PC-3 (cell line): ENCODE measurements at regions not wholly inside any gene's neighbourhood (a gene's known extent, or its start where the extent isn't known, plus 50 kb on each side); places are given as distances from the start of the nearest gene placed in this dataset.

Experiments used
- ATAC-seq: fragments of 200-7000 bp; cut with Tn5 transposase; 2 replicates; pipeline ENCODE4 v1.9.1; 2020; ENCODE audit warnings: mild to moderate bottlenecking, moderate library complexity
- BruUV-seq: library from RNA; stranded (reverse); fragments of 400-500 nt; replicated peaks from 2 replicates; lab custom pipeline; 2021; lab: Mats Ljungman, UMichigan
- CTCF ChIA-PET: fragments of 300-600 bp; sonication (Branson Sonifier 250); formaldehyde crosslinking; loops from one replicate; lab custom pipeline; 2022; ENCODE audit warnings: antibody characterized with exemption; lab: Charles Lee
- POLR2A ChIA-PET: fragments of 300-600 bp; sonication (Branson Sonifier 250); formaldehyde crosslinking; loops from one replicate; lab custom pipeline; 2022; ENCODE audit warnings: antibody characterized with exemption; ENCODE audit not compliant: unreplicated experiment; lab: Charles Lee
- DNase-seq: peaks from one replicate; pipeline ENCODE4 v3.0.0-alpha.2; 2015
- H2AFZ ChIP-seq: fragments of 300-600 bp; sonication (generic); 2 replicates; pipeline ENCODE4 v1.6.0; 2016; ENCODE audit warnings: antibody characterized with exemption, low read length
- H3F3A ChIP-seq: fragments of 300-600 bp; sonication (generic); one replicate; pipeline ENCODE4 v1.6.0; 2017; ENCODE audit warnings: antibody characterized with exemption, low read length, control low read depth, mild to moderate bottlenecking; ENCODE audit not compliant: unreplicated experiment
- H3K27ac ChIP-seq: fragments of 300-600 bp; sonication (generic); 2 replicates; pipeline ENCODE4 v1.5.1; 2016; ENCODE audit warnings: mild to moderate bottlenecking, low read length
- H3K27me3 ChIP-seq: fragments of 300-600 bp; sonication (generic); 2 replicates; pipeline ENCODE4 v1.6.1; 2016; ENCODE audit warnings: low read length, mixed read lengths
- H3K36me3 ChIP-seq: fragments of 300-600 bp; sonication (generic); 2 replicates; pipeline ENCODE4 v1.6.1; 2016; ENCODE audit warnings: low read depth, mixed run types, low read length, mixed read lengths
- H3K4me1 ChIP-seq: fragments of 300-600 bp; sonication (generic); 2 replicates; pipeline ENCODE4 v1.5.1; 2016; ENCODE audit warnings: low read length; ENCODE audit not compliant: insufficient read depth
- H3K4me2 ChIP-seq: fragments of 300-600 bp; sonication (generic); 2 replicates; pipeline ENCODE4 v1.6.0; 2016; ENCODE audit warnings: low read length
- H3K4me3 ChIP-seq: fragments of 300-600 bp; sonication (generic); 2 replicates; pipeline ENCODE4 v1.5.1; 2016; ENCODE audit warnings: mild to moderate bottlenecking, low read length, mixed read lengths
- H3K79me2 ChIP-seq: fragments of 300-600 bp; sonication (generic); 2 replicates; pipeline ENCODE4 v1.6.1; 2017; ENCODE audit warnings: low read length, mixed read lengths
- H3K9ac ChIP-seq: fragments of 300-600 bp; sonication (generic); 2 replicates; pipeline ENCODE4 v1.6.0; 2016; ENCODE audit warnings: mild to moderate bottlenecking, low read length
- H3K9me2 ChIP-seq: fragments of 300-600 bp; sonication (generic); replicated peaks from 2 replicates; pipeline ENCODE4 v1.6.1; 2016; ENCODE audit warnings: mixed run types, low read length, mixed read lengths
- H3K9me3 ChIP-seq: fragments of 300-600 bp; sonication (generic); 2 replicates; pipeline ENCODE4 v1.6.1; 2016; ENCODE audit warnings: low read length, mixed read lengths
- H4K20me1 ChIP-seq: fragments of 300-600 bp; sonication (generic); 2 replicates; pipeline ENCODE4 v1.6.1; 2016; ENCODE audit warnings: low read length, mixed read lengths
- EZH2 ChIP-seq: fragments of 300-600 bp; sonication (generic); IDR thresholded peaks from one replicate; pipeline ENCODE4 v1.6.1; 2017; ENCODE audit warnings: antibody characterized with exemption, mild to moderate bottlenecking, low read length; ENCODE audit not compliant: unreplicated experiment
- EZH2phosphoT487 ChIP-seq: fragments of 300-600 bp; sonication (generic); IDR thresholded peaks from 2 replicates; pipeline ENCODE4 v1.6.1; 2018; ENCODE audit warnings: mild to moderate bottlenecking, antibody characterized with exemption, low read length, borderline replicate concordance
- intact Hi-C: fragments of 100-400 bp; cut with micrococcal nuclease; formaldehyde crosslinking; loops from 2 replicates; pipeline ENCODE4 v1.9.0; 2023
- TF ChIP-seq, protein P1 (sequence below): fragments of 300-600 bp; sonication (generic); conservative IDR thresholded peaks from 2 replicates; pipeline ENCODE4 v1.5.1; 2017; ENCODE audit warnings: antibody characterized with exemption, low read depth, mild to moderate bottlenecking, low read length

DNA sequence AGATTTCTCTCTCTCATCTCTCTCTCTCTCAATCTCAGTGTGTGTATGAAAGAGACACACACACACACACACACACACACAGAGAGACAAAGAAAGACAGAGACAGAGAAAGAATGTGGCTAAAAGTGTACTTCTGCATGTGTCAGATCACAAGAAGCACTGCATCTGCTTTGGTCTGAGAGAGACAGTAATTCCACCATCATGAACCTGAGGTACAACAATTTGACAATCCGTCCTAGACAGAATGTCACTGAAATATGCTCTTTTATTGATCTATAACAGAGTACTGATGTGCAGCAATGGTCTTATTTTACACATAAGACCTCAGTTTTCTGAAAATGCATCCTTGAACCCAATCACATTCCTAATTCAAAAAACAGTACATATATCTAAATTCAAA lies 576.2 kb upstream of the SMIM31 start:
- Histone ChIP-seq H3K27me3 (no peaks in the 10 kb centered on the region), H3F3A (no peaks in the 10 kb centered on the region), H3K36me3 (no peaks in the 10 kb centered on the region), H3K79me2 (no peaks in the 10 kb centered on the region), H3K9me2 (no peaks in the 10 kb centered on the region), H4K20me1 (no peaks in the 10 kb centered on the region), H3K9me3 (no peaks in the 10 kb centered on the region), H3K4me2 (no peak overlapping the region), H2AFZ (no peak overlapping the region), H3K9ac (no peak overlapping the region), H3K27ac (no peak overlapping the region), H3K4me1 (no peaks in the 10 kb centered on the region), H3K4me3 (no peak overlapping the region)
- no peak for DNase-seq
- CTCF ChIA-PET: no interaction called here
- POLR2A ChIA-PET: no interaction called here
- intact Hi-C loops: no loop called here
- no TSS peak for BruUV-seq
- TF ChIP-seq EZH2 (no peak), EZH2phosphoT487 (no peak)
- TF ChIP-seq, protein P1, sequence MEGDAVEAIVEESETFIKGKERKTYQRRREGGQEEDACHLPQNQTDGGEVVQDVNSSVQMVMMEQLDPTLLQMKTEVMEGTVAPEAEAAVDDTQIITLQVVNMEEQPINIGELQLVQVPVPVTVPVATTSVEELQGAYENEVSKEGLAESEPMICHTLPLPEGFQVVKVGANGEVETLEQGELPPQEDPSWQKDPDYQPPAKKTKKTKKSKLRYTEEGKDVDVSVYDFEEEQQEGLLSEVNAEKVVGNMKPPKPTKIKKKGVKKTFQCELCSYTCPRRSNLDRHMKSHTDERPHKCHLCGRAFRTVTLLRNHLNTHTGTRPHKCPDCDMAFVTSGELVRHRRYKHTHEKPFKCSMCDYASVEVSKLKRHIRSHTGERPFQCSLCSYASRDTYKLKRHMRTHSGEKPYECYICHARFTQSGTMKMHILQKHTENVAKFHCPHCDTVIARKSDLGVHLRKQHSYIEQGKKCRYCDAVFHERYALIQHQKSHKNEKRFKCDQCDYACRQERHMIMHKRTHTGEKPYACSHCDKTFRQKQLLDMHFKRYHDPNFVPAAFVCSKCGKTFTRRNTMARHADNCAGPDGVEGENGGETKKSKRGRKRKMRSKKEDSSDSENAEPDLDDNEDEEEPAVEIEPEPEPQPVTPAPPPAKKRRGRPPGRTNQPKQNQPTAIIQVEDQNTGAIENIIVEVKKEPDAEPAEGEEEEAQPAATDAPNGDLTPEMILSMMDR: no peak
- ATAC-seq: no peak

DNA sequence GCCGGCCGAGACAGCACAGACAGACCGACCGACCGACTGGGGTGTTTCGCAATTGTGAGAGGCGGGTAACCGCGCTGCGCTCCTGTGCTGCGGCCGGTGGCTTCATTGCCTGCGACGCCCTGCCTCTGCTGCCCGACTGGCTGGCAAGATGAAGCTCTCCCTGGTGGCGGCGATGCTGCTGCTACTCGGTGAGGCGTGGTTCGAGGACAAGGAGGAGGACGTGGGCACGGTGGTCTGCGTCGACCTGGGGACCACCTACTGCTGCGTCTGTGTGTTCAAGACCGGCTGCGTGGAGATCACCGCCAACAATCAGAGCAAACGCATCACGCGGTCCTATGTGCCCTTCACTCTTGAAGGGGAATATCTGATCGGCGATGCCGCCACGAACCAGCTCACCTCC lies 565.7 kb upstream of the SMIM31 start:
- Histone ChIP-seq H3K27ac (no peak overlapping the region), H3K9me2 (no peaks in the 10 kb centered on the region), H3K4me3 (no peak overlapping the region), H3K4me1 (no peaks in the 10 kb centered on the region), H3F3A (no peaks in the 10 kb centered on the region), H3K4me2 (no peak overlapping the region), H3K27me3 (no peaks in the 10 kb centered on the region), H3K36me3 (no peaks in the 10 kb centered on the region), H3K9ac (no peak overlapping the region), H4K20me1 (no peaks in the 10 kb centered on the region), H2AFZ (no peak overlapping the region), H3K9me3 (no peaks in the 10 kb centered on the region), H3K79me2 (no peaks in the 10 kb centered on the region)
- TF ChIP-seq EZH2: no peak
- no peak for TF ChIP-seq EZH2phosphoT487
- TF ChIP-seq, protein P1: no peak
- ATAC-seq: no peak
- BruUV-seq: no TSS peak
- POLR2A ChIA-PET: no interaction called here
- CTCF ChIA-PET: no interaction called here
- intact Hi-C loops: no loop called here
- DNase-seq: no peak

DNA sequence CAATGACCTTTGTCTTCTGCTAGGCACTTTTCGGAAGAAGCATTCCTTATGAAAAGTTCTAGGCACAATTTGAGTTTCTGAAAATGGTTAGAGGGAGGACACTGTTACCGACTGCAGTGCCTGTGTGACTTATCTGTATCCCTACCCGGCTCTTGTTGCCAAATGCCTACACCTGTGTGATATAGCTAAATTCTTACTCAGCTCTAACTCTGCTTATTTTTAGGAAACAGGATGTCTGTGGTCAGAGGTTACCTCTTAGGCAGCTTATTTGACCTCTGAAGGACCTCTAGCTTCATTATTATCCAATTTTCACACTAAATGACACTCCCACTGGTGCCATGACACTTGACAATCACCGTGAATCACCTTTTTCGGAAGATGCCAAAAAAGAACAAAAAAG lies 561.1 kb upstream of the SMIM31 start:
- H3K4me1 ChIP-seq: no peaks in the 10 kb centered on the region
- ChIA-PET CTCF (no interaction called here), POLR2A (no interaction called here)
- ATAC-seq: no peak
- H3K4me3 ChIP-seq: no peak overlapping the region
- no peak for DNase-seq
- H3K9ac ChIP-seq: no peak overlapping the region
- no peaks in the 10 kb centered on the region for H3K79me2 ChIP-seq
- H3K4me2 ChIP-seq: no peak overlapping the region
- intact Hi-C loops: no loop called here
- no peaks in the 10 kb centered on the region for H3K9me2 ChIP-seq
- no peaks in the 10 kb centered on the region for H4K20me1 ChIP-seq
- TF ChIP-seq EZH2: no peak
- TF ChIP-seq, protein P1: no peak
- no peak for TF ChIP-seq EZH2phosphoT487
- H3K27ac ChIP-seq: no peak overlapping the region
- H2AFZ ChIP-seq: no peak overlapping the region
- no peaks in the 10 kb centered on the region for H3F3A ChIP-seq
- H3K27me3 ChIP-seq: no peaks in the 10 kb centered on the region
- no TSS peak for BruUV-seq
- no peaks in the 10 kb centered on the region for H3K9me3 ChIP-seq
- H3K36me3 ChIP-seq: no peaks in the 10 kb centered on the region
